Small intestine (tissue), 7 donors: ENCODE measurements at regions not wholly inside any gene's neighbourhood (a gene's known extent, or its start where the extent isn't known, plus 50 kb on each side); places are given as distances from the start of the nearest gene placed in this dataset.

ENCODE experiments used
- DNase-seq, 2 donors: peaks; one replicate each; pipeline versions ENCODE4 v3.0.0 to v3.0.0-alpha.2; 2013
- FAIRE-seq: peaks from 2 replicates; lab custom pipeline; 2012; peaks lifted over from hg19 to GRCh38; lab: Jason Lieb, UNC
- H3K27ac ChIP-seq, 3 donors: one replicate each; pipeline ENCODE4 v1.5.1; 2013; ENCODE audit warnings: low read length in 2 of 3, mild to moderate bottlenecking in 2 of 3, control low read depth in 1 of 3, inconsistent platforms in 1 of 3, low read depth in 1 of 3, moderate library complexity in 1 of 3
- H3K27me3 ChIP-seq, 3 donors: one replicate each; pipeline ENCODE4 v1.6.1; 2013; ENCODE audit warnings: low read length in 3 of 3, inconsistent platforms in 1 of 3; ENCODE audit not compliant: control insufficient read depth in 3 of 3, insufficient read depth in 3 of 3
- H3K36me3 ChIP-seq, 3 donors: one replicate each; pipeline ENCODE4 v1.6.1; 2013; ENCODE audit warnings: low read length in 3 of 3, inconsistent platforms in 1 of 3, low read depth in 1 of 3, mild to moderate bottlenecking in 1 of 3, moderate library complexity in 1 of 3; ENCODE audit not compliant: control insufficient read depth in 3 of 3, insufficient read depth in 2 of 3
- H3K4me1 ChIP-seq, 3 donors: one replicate each; pipeline ENCODE4 v1.6.1; 2013; ENCODE audit warnings: low read length in 2 of 3, inconsistent platforms in 1 of 3, low read depth in 1 of 3, mild to moderate bottlenecking in 1 of 3, moderate library complexity in 1 of 3; ENCODE audit not compliant: control insufficient read depth in 3 of 3, insufficient read depth in 2 of 3
- H3K4me3 ChIP-seq, 3 donors: one replicate each; pipeline ENCODE4 v1.5.1; 2013; ENCODE audit warnings: low read length in 3 of 3, control low read depth in 1 of 3, inconsistent platforms in 1 of 3, low read depth in 1 of 3, mild to moderate bottlenecking in 1 of 3, moderate library complexity in 1 of 3
- H3K9me3 ChIP-seq, 2 donors: one replicate each; pipeline ENCODE4 v1.6.1; 2013; ENCODE audit warnings: low read depth in 1 of 2, low read length in 1 of 2; ENCODE audit not compliant: control insufficient read depth in 2 of 2, insufficient read depth in 1 of 2
- WGBS, 3 donors: extraction: QIAGEN DNeasy Blood & Tissue Kit; methylation state at CpG; one replicate each; pipeline ENCODE4 v1.1.7; 2013; 5-methylcytosine and 5-hydroxymethylcytosine counted together
- donor health status: healthy with polysubstance abuse.
- donor health status: control.
- donor health status: control.
- donor health status: Bipolar disorder and iron deficiency.
- donor health status: healthy.

GRCh38 chr11:28505232-28505631 is 397.0 kb downstream of the METTL15 start:
- Histone ChIP-seq H3K27me3 (no peaks in the 10 kb centered on the region), H3K27ac (no peak overlapping the region), H3K4me3 (no peak overlapping the region), H3K36me3 (no peaks in the 10 kb centered on the region), H3K9me3 (no peaks in the 10 kb centered on the region), H3K4me1 (no peaks in the 10 kb centered on the region)
- no peak for FAIRE-seq
- no peak for DNase-seq
- WGBS, 3 donors = 54 to 63% (median 57%) methylated on average over 3 of the region's 3 CpGs

GRCh38 chr11:28504555-28505110 is 396.4 kb downstream of the METTL15 start:
- 74 to 83% (median 79%) methylated on average over 6 of the region's 6 CpGs for WGBS, 3 donors
- DNase-seq (no peak), FAIRE-seq (no peak)
- Histone ChIP-seq H3K9me3 (no peaks in the 10 kb centered on the region), H3K27me3 (no peaks in the 10 kb centered on the region), H3K4me3 (no peak overlapping the region), H3K4me1 (no peaks in the 10 kb centered on the region), H3K27ac (no peak overlapping the region), H3K36me3 (no peaks in the 10 kb centered on the region)

GRCh38 chr11:28495333-28495732 is 387.1 kb downstream of the METTL15 start:
- WGBS, 3 donors = 63 to 86% (median 80%) methylated on average over 2 of the region's 2 CpGs
- H3K27ac ChIP-seq = no peak overlapping the region
- H3K4me3 ChIP-seq = no peak overlapping the region
- H3K27me3 ChIP-seq = no peaks in the 10 kb centered on the region
- FAIRE-seq (no peak), DNase-seq (no peak)
- no peaks in the 10 kb centered on the region for H3K9me3 ChIP-seq
- H3K4me1 ChIP-seq = no peaks in the 10 kb centered on the region
- H3K36me3 ChIP-seq = no peaks in the 10 kb centered on the region

GRCh38 chr11:28491431-28491830 is 383.2 kb downstream of the METTL15 start:
- Histone ChIP-seq H3K4me1 (no peaks in the 10 kb centered on the region), H3K4me3 (no peak overlapping the region), H3K27ac (no peak overlapping the region), H3K9me3 (no peaks in the 10 kb centered on the region), H3K36me3 (no peaks in the 10 kb centered on the region), H3K27me3 (no peaks in the 10 kb centered on the region)
- WGBS, 3 donors = 86 to 91% (median 88%) methylated on average over 1 of the region's 1 CpG
- FAIRE-seq (no peak), DNase-seq (no peak)

GRCh38 chr11:28490773-28491382 is 382.7 kb downstream of the METTL15 start:
- no peaks in the 10 kb centered on the region for H3K9me3 ChIP-seq
- H3K27ac ChIP-seq = no peak overlapping the region
- DNase-seq (no peak), FAIRE-seq (no peak)
- no peaks in the 10 kb centered on the region for H3K4me1 ChIP-seq
- no peaks in the 10 kb centered on the region for H3K27me3 ChIP-seq
- H3K36me3 ChIP-seq = no peaks in the 10 kb centered on the region
- H3K4me3 ChIP-seq = no peak overlapping the region

GRCh38 chr11:28488336-28488735 is 380.1 kb downstream of the METTL15 start:
- no peak overlapping the region for H3K4me3 ChIP-seq
- no peaks in the 10 kb centered on the region for H3K36me3 ChIP-seq
- no peak for FAIRE-seq
- no peaks in the 10 kb centered on the region for H3K27me3 ChIP-seq
- WGBS, 3 donors = 0 to 49% (median 38%) methylated on average over 1 of the region's 1 CpG
- no peaks in the 10 kb centered on the region for H3K4me1 ChIP-seq
- no peaks in the 10 kb centered on the region for H3K9me3 ChIP-seq
- DNase-seq = no peak
- H3K27ac ChIP-seq = no peak overlapping the region

GRCh38 chr11:28483072-28483867 is 375.1 kb downstream of the METTL15 start:
- Histone ChIP-seq H3K4me1 (no peaks in the 10 kb centered on the region), H3K4me3 (no peak overlapping the region), H3K27me3 (no peaks in the 10 kb centered on the region), H3K9me3 (no peaks in the 10 kb centered on the region), H3K36me3 (no peaks in the 10 kb centered on the region), H3K27ac (no peak overlapping the region)
- FAIRE-seq (no peak), DNase-seq (no peak)
- 87 to 91% (median 88%) methylated on average over 7 of the region's 7 CpGs for WGBS, 3 donors

GRCh38 chr11:28482666-28483065 is 374.5 kb downstream of the METTL15 start:
- Histone ChIP-seq H3K36me3 (no peaks in the 10 kb centered on the region), H3K4me3 (no peak overlapping the region), H3K27ac (no peak overlapping the region), H3K27me3 (no peaks in the 10 kb centered on the region), H3K9me3 (no peaks in the 10 kb centered on the region), H3K4me1 (no peaks in the 10 kb centered on the region)
- DNase-seq (no peak), FAIRE-seq (no peak)
- 80 to 85% (median 81%) methylated on average over 2 of the region's 2 CpGs for WGBS, 3 donors
